Neural crest cell (in vitro differentiated cells): ENCODE measurements at regions not wholly inside any gene's neighbourhood (a gene's known extent, or its start where the extent isn't known, plus 50 kb on each side); places are given as distances from the start of the nearest gene placed in this dataset.

ENCODE experiments used
- DNase-seq: peaks from one replicate; pipeline ENCODE4 v3.0.0; 2021; ENCODE audit warnings: low read depth, mixed read lengths, low spot score
- H3K27ac Mint-ChIP-seq: one replicate; pipeline ENCODE4 v1.8.0; 2021; ENCODE audit warnings: mild to moderate bottlenecking, mixed read lengths; ENCODE audit not compliant: unreplicated experiment
- H3K27me3 Mint-ChIP-seq: 2 replicates; pipeline ENCODE4 v1.8.0; 2021; ENCODE audit warnings: low read depth, mild to moderate bottlenecking, mixed read lengths
- H3K36me3 Mint-ChIP-seq: 2 replicates; pipeline ENCODE4 v1.8.0; 2021; ENCODE audit warnings: low read depth, mild to moderate bottlenecking, mixed read lengths
- H3K4me1 Mint-ChIP-seq: 2 replicates; pipeline ENCODE4 v1.8.0; 2021; ENCODE audit warnings: mixed read lengths
- H3K4me3 Mint-ChIP-seq: one replicate; pipeline ENCODE4 v1.8.0; 2021; ENCODE audit warnings: mild to moderate bottlenecking, mixed read lengths
- H3K9me3 Mint-ChIP-seq: 2 replicates; pipeline ENCODE4 v1.8.0; 2021; ENCODE audit warnings: mixed read lengths
- CTCF ChIP-seq: fragments of 200-600 bp; sonication (generic); conservative IDR thresholded peaks from 2 replicates; pipeline ENCODE4 v1.5.0; 2021; ENCODE audit warnings: antibody characterized with exemption, mild to moderate bottlenecking

DNA sequence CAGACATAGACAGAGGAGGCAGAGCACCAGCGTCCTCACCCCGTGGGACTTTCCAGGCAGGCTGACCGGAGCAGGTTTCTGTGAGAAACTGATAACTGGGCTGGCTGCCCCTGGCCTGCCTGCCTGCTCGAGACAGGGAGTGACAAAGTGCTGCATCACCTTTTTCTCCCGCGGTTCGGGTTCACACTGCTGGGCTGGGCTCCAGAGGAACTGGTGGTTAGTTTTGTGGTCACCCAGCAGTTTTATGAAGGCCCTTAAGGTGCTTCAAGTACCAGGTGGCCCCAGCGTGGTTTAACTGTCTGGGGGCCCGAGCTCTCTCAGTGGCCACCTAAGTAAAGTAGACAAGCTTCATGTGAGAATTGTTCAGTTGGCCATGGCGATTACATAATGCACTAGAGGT is 1073.6 kb downstream of the BCL11B start:
- no peaks in the 10 kb centered on the region for H3K9me3 Mint-ChIP-seq
- peaks cover 4% of the 10 kb centered on the region for H3K27me3 Mint-ChIP-seq
- DNase-seq = no peak
- H3K4me3 Mint-ChIP-seq = no peak overlapping the region
- no peaks in the 10 kb centered on the region for H3K36me3 Mint-ChIP-seq
- no peak for TF ChIP-seq CTCF
- peaks cover 7% of the 10 kb centered on the region for H3K4me1 Mint-ChIP-seq
- no peak overlapping the region for H3K27ac Mint-ChIP-seq

- no peak overlapping the region for H3K4me3 Mint-ChIP-seq
- no peak for TF ChIP-seq CTCF
- H3K9me3 Mint-ChIP-seq = no peaks in the 10 kb centered on the region
- no peaks in the 10 kb centered on the region for H3K36me3 Mint-ChIP-seq
- H3K27ac Mint-ChIP-seq = no peak overlapping the region
- DNase-seq = no peak
- H3K4me1 Mint-ChIP-seq = peaks cover 13% of the 10 kb centered on the region
- H3K27me3 Mint-ChIP-seq = peaks cover 2% of the 10 kb centered on the region
Measured at GRCh38 chr14:98200601-98201000, 1071.4 kb downstream of the BCL11B start.

- Mint-ChIP-seq H3K27ac (no peak overlapping the region), H3K36me3 (no peaks in the 10 kb centered on the region), H3K27me3 (peaks cover 3% of the 10 kb centered on the region), H3K4me1 (peaks cover 9% of the 10 kb centered on the region), H3K9me3 (no peaks in the 10 kb centered on the region), H3K4me3 (no peak overlapping the region)
- TF ChIP-seq CTCF = no peak
- DNase-seq = no peak
Measured at GRCh38 chr14:98203421-98203820, 1068.6 kb downstream of the BCL11B start.

- Mint-ChIP-seq H3K27me3 (peaks cover 3% of the 10 kb centered on the region), H3K27ac (no peak overlapping the region), H3K4me3 (no peak overlapping the region), H3K36me3 (no peaks in the 10 kb centered on the region), H3K4me1 (peaks cover 9% of the 10 kb centered on the region), H3K9me3 (no peaks in the 10 kb centered on the region)
- TF ChIP-seq CTCF = no peak
- DNase-seq = no peak
Measured at GRCh38 chr14:98204139-98204538, 1067.9 kb downstream of the BCL11B start.

- Mint-ChIP-seq H3K4me3 (no peak overlapping the region), H3K4me1 (peaks cover 15% of the 10 kb centered on the region), H3K9me3 (no peaks in the 10 kb centered on the region), H3K36me3 (no peaks in the 10 kb centered on the region), H3K27me3 (peaks cover 8% of the 10 kb centered on the region), H3K27ac (no peak overlapping the region)
- no peak for DNase-seq
- no peak for TF ChIP-seq CTCF
Measured at GRCh38 chr14:98207415-98207814, 1064.6 kb downstream of the BCL11B start.

GRCh38 chr14:98208211-98208611 is 1063.8 kb downstream of the BCL11B start:
- H3K27ac Mint-ChIP-seq = peak overlapping the region; percentile 51
- H3K4me3 Mint-ChIP-seq = no peak overlapping the region
- H3K9me3 Mint-ChIP-seq = no peaks in the 10 kb centered on the region
- H3K27me3 Mint-ChIP-seq = peaks cover 10% of the 10 kb centered on the region
- DNase-seq = no peak
- TF ChIP-seq CTCF = no peak
- H3K36me3 Mint-ChIP-seq = no peaks in the 10 kb centered on the region
- peaks cover 15% of the 10 kb centered on the region for H3K4me1 Mint-ChIP-seq
